DMS114 treated with DMSO at 0.1 percent for 48 hours (cell line): ENCODE measurements at regions not wholly inside any gene's neighbourhood (a gene's known extent, or its start where the extent isn't known, plus 50 kb on each side); places are given as distances from the start of the nearest gene placed in this dataset.

Experiments
- DNase-seq: peaks from one replicate; lab custom pipeline; 2025; ENCODE audit not compliant: unreplicated experiment; lab: John Stamatoyannopoulos, UW

DNA sequence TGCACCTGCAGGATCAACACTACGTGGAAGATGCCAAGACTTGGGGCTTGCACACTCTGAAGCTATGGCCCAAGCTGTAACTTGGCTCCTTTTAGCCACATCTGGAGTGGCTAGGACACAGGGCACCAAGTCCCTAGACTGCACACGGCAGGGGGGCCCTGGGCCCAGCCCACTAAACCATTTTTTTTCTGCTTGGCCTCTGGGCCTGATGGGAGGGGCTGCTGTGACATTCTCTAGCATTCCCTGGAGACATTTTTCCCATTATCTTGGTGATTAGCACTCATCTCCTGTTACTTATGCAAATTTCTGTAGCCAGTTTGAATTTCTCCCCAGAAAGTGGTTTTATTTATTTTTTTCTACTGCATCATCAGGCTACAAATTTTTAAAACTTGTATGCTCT, 1080.7 kb downstream of the LRFN5 start:
- no peak for DNase-seq

DNA sequence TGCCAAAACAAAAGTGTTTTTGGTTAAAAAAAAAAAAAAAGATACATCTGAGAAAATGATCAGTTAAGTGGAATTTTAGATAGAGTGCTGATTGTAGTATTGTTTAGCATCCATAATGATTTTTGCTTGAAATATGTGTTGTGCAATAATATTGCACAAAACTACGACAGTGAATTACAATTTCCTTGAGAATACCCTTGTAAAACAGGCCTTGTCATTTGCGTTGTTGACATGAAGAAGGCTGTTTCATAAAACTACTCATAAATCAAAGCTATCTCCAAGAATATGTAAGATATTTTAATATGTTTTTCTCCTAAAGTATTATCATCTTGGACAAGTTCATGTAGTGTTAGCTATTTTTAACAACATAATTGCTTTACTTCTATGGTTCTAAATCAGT, 1077.0 kb downstream of the LRFN5 start:
- DNase-seq = no peak

DNA sequence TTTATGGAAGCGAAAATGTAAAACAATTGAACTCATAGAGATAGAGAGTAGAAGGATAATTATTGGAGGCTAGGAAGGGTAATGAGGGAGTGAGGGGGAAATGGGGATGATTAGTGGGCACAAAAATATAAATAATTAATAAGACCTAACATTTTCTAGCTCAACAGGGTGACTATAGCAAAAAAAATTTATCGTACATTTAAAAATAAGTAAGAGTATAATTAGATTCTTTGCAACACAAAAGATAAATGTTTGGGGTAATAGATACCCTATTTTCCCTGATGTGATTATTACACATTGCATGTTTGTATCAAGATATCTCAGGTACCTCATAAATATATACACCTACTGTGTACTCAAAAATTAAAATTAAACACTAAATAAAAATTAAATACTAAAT, 1070.0 kb downstream of the LRFN5 start:
- no peak for DNase-seq

DNA sequence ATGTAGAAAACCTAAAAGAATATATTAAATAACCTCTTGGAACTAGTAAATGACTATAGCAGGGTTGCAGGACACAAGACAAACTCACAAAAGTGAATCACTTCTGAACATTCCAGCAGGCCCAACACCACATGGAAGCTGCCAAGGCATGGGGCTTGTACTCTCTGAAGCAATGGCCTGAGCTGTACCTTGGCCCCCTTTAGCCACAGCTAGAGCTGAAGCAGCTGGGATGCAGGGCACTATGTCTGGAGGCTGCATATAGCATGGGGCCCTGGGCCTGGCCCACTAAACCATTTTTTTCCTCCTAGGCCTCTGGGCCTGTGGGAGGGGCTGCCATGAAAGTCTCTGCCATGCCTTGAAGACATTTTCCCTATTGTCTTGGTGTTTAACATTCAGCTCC, 1067.3 kb downstream of the LRFN5 start:
- DNase-seq = no peak

DNA sequence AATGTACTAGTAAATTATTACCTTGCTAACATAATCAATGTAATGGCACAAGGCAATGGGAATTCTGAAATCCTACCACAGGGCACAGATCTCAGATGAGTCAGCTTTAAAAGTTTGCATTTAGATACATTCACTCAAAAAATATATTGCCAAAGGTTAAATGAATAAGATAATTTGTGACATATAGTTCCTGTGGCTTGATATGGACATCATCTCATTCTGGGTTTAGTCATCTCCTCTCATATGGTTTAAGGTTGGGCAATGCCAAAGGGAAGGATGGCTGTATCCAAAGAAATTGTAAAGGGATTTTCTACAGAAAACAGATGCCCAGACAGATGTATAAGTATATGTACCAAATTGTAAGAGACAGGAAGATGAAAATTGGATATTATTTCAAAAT, 1065.0 kb downstream of the LRFN5 start:
- no peak for DNase-seq

DNA sequence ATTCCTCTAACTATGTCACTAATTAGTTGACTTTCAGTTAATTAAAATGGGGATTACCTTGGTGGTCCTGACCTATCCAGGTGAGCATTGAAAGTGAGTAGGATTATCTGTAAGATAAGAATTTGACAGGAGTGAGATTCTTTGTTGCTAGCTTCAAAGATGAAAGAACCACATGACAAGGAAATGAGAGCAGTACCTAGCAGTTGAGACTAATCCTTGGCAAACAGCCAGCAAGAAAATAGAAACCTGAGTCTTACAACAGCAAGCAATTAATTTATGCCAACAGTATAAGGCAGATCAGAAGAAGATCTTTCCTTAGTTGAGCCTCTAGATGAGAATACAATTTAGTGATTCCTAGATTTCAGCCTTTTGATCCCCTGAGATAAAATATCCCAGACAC, 1058.4 kb downstream of the LRFN5 start:
- DNase-seq = no peak

DNA sequence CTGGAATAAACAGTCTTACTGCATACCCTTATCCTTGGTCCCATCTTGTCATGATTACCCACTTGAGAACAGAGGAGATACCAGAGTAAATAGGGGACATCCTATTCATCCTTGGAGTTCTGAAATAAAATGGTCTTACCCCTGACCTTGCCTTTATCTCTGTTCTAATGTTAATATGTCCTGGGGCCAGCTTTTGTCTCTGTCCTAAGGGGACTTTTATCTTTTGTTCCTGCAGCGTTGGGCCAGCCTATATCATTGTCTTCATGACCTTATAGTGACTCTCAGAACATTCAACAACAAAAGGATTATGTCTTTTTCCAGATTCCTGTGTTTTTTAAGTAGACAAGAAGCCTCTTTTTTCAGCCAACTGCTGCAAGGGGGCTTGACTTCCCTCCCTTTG, 1057.5 kb downstream of the LRFN5 start:
- no peak for DNase-seq

DNA sequence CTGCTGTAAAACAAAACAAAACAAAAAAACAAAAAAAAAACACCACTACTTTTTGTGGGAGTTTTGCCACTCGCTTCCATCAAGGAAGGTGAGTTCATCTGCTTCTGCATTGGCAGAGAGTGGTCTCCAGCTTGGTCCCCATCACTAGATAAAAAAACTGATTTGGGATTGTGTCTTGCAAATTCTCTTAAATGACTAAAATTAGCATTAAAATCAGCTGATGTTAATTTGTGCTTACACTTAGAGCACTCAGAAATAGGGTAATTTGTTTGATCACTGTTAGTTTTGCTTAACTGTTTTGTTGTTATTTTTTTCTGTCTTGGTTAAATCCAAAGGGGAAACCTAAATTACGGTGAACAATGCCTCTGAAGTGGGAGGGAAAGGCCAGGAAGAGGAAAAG, 1048.0 kb downstream of the LRFN5 start:
- no peak for DNase-seq

DNA sequence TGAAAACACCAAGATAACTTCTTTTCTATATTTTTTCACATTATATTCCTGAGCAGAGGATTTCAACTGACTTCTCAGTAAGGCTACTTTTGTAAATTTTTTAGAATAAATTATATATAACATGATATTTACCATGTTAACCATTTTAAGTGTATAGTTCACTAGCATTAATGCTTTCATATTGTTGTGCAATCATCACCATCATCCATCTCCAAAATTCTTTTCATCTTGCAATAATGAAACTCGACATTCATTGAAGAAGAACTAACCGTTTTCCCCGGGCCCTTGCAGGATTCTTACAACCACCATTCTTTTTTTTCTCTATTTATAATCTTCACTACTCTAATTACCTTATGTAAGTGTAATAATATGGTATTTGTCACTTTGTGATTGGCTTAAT, 1036.1 kb downstream of the LRFN5 start:
- DNase-seq = no peak

DNA sequence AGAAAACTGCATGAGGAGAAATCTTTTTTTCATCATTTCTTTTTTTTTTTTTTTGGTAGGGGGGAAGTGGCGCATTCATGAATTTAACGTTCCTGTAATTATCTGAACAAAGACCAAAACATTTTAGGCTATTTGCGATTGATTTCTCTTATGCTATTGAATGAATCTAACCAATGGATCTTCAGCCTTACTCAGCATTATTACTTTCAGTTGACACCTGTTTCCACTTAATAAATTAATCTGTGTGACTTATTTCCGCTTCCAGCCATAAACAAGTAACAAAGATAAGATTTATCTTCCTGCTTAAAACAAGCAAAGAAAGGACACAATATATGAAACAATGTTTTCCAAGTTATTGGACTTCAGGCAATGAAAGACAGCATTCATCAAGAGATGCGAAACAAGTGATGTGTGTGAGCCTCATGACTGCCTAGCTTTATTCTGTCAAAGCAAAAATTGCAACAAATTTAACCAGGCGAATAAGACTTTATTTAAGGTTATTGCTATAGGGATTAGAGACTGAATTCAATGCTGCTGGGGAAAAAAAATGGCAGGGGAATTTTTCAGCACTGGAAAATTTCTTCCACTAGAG, 1026.9 kb downstream of the LRFN5 start:
- DNase-seq = no peak

DNA sequence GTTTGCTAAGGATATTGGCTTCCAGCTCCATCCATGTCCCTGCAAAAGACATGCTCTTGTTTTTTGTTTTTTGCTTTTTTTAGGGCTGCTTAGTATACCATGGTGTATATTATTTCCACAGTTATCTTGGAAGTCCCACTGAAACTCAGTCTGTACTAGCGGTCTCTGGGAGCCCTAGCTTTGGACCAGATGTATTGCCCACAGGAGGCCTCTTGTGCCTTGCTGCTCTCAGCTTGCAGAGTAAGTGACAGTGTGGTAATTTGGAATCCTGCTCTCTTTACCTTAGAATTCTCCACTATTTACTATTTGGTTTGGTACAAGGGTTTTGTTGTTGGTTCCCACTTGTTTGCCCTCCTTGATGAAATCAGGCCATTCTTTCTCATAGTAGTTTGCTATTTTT, 1022.9 kb downstream of the LRFN5 start:
- DNase-seq = no peak

DNA sequence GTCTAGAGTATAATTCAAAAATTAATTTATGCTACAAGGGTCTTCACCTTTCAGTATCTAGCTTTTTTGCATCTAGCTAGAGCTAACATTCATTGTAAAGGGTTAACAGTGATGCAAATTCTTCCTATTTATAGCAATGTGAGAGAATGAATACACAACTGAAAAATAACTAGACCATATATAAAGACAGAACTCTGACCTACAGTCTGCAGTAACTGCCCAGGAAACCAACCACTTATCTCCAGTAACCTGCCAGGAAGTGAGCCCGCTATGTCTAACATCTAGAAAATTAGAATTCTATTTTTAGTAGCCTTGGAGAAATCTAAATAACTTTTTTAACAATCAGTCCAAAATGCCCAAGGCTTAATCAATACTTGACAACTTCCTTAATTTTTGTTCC, 1021.9 kb downstream of the LRFN5 start:
- DNase-seq = no peak

DNA sequence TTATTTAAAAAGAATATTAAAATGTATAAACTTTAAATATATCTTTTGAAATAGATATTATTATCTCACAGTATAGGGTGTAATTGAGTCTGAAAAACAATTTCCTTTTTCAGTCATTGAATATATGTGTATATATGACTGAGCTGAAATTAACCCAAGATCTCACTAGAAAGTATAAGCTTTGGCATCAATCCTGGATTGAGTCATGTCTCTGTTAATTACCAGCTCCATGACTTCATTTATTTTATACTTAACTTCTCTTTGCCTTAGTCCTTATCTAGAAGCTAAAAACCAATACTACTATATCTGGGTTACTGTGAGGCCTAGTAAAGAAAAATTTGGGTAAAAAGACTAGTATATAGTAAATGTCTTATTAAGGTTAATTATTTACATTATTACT, 1020.3 kb downstream of the LRFN5 start:
- no peak for DNase-seq

DNA sequence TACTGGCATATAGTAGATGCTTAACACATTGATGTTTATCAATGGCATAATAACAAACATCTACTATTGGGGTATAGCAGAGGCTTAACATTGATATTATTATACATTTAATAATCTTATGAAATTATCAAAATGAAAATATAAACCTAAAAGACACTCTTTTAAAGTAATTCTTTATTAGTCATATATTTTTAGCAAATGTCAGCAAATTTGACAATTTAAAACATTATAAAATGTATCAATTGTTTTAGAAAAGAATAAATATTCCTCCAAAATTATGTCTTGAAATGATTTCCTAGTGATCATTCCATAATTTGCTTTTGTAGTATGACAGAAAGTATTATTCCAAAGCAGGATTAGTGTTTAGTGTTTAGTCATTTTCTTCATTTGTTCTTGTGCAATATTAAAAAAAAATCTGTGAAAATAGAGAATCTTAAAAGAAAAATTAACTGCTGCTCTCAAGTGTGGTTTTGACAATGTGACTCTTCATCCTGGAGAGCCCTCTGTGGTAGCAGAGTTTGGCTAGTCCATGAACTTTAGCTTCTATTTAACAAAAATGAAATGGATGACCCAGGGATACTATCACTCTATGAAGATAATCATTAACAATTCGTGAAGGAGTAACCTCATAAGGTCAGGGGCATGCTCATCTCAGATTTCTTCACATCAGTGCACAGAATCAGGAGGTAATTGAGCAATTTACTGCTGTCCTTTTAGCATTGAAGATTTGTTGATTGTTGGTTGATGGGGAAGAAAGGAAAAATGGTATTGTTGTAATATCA, 1018.5 kb downstream of the LRFN5 start:
- DNase-seq = no peak

DNA sequence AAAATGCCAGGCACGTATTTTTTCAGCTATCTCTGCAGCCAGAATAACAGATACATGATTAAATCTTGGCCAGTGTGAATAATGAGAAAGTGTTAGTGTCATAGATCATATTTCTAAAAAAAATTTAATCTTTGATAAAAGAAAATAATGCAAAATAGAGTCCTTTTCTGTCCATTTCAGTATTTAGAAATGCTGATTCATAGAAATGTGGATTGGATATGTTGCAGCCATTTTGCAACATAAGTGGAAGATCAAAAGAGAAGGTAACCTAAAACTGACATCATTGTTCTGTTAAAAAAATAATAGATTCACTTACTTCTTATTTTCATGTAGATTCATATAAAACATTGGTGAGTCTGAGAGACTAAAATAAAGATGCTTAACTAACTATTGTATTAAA, 1010.3 kb downstream of the LRFN5 start:
- DNase-seq = no peak

DNA sequence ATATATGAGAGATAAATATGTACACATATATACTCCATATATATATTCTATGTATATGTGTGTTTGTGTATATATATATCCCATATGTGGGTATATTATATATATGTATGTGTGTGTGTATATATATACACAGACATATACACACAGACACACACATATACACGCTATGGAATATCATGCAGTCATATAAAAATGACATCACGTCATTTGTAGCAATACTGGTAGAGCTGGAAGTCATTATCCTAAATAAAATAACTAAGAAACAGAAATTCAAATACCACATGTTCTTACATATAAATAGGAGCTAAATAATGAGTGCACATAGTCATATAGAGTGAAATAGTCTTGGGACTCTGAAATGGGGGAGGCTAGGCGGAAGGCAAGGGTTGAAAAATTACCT, 1000.2 kb downstream of the LRFN5 start:
- no peak for DNase-seq

DNA sequence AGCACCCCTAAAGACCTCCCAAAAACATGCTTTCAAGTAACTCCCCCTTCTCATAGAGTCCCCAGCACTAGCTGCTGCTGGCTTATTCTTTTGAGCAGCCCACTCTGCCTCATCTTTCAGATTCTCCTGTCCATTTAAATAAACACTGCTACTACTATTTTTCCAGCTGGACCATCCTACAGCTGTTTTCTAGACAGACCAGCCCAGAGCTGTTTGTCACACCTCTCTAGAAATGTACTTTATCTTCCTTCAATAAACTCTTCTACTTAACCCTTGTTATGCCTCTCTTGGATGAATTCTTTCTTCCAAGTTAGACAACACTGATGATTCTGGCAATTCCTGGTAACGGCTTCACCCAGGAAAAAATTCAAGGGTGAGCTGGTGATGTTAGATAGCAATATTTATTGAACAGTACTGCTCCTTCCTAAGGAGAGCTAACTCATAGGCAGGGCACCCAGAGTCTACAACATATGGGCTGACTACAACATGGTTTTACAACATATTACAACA, 995.7 kb downstream of the LRFN5 start:
- no peak for DNase-seq

DNA sequence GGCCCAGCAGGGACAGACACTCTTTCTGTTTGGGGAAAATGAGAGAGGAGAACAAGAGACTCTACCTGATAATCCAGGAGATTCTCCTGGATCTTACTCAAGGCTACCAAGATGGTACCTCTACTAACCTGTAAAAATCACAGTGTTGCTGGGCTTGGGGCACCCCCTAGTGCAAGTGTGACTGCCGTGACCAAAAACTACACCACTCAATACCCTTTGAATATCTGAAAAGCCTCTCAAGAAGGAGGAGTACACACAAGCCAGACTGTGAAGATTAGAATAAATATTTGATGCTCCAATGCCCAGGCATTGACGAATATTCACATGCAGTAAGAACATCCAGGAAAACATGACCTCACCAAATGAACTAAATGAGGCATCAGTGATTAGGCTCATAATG, 965.4 kb downstream of the LRFN5 start:
- no peak for DNase-seq

DNA sequence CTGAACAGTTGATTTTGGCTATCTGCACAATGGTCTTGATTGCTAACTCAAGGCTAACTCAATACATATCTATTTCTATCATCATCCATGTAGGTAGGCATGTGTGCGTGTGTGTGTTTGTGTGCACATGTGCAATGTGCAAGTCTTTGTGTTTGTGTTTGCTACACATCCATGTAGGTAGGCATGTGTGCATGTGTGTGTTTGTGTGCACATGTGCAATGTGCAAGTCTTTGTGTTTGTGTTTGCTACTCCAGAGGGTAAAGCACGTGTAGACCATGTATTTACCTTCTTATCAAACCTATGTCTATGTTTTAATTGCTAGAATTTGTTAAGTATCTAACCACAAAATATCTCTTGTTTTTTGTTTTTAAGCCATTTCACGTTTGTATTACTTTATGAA, 962.6 kb downstream of the LRFN5 start:
- DNase-seq = no peak

DNA sequence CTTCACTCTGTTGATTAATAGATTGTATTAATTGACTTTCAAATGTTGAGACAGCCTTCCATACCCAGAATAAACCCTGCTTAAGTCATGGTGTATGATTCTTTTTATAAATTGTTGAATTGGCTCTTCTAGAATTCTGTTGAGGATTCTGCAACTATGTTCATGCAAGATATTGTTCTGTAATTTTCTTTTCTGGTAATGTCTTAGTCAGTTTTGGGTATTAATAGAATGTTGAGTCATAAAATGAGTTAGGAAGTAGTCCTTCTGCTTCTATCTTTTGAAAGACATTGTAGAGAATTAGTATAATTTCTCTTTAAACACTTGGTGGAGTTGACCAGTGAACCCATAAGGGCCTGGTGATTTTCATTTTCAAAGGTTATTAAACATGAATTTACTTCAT, 958.9 kb downstream of the LRFN5 start:
- no peak for DNase-seq

DNA sequence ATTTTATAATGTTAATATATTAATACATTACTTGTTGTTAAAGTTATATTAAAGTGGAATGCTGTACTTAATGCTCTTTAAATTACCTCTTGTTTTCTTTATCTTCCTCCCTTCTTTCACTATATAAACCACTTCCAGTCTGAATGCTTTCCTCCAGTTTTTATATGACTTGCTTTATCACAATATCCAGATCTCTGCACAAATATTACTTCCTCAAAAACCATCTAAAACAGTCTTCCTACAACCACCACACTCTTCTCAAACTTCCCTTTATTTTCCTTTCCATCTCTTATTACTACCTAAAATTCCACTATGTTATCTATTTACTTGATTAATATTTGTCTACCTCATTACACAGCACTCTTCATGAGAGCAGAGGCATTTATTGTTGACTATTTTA, 956.6 kb downstream of the LRFN5 start:
- no peak for DNase-seq

DNA sequence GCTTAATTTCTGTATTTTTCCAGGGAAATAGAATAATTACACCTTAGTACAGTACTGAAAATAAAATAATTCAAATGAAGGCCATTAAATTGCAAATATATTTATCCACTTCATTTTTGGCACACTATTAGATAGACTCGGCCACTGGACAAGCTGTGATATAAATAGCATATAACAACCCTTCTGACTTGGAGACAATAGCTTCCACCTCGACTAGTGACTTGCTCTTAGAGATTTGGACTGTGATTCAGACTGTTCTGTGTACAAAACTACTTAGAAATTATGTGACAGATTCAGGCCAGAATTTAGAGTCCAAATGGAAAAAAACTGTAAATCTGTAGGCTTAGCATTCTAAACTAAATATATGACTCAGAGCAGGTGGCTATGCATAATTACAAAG, 949.9 kb downstream of the LRFN5 start:
- no peak for DNase-seq

DNA sequence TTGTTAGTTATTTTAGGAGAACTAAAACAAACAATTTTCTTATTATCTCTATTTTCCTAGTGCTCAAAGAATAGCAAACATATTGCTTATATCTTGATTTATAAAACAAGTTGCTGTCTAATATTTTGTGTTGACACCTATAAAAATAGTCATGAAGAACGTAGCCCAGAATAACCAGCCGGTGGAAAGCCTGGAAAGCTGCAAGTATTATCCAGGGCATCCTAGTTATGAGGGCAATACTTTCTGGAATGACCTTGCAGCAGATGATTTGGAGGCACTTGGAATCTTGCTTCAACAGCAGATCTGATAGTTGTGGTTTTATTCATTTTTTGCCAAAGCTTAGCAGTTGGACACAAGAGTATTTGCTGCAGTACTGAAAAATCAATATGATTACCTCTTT, 948.7 kb downstream of the LRFN5 start:
- DNase-seq = no peak
